A673 (cell line): ENCODE measurements at regions not wholly inside any gene's neighbourhood (a gene's known extent, or its start where the extent isn't known, plus 50 kb on each side); places are given as distances from the start of the nearest gene placed in this dataset.

Experiments
- CTCF ChIP-seq: fragments of 300-800, 200-600 bp; sonication (generic); conservative IDR thresholded peaks from 2 replicates; pipeline ENCODE4 v1.5.1; 2017; ENCODE audit warnings: low read depth, mild to moderate bottlenecking, antibody characterized with exemption, low read length, moderate library complexity, mixed read lengths
- EZH2 ChIP-seq: fragments of 200-600 bp; sonication (generic); IDR thresholded peaks from 2 replicates; pipeline ENCODE4 v1.6.1; 2017; ENCODE audit warnings: borderline replicate concordance, low read depth, mild to moderate bottlenecking, mixed read lengths, antibody characterized with exemption, low read length; ENCODE audit not compliant: poor library complexity, severe bottlenecking

- no peak for TF ChIP-seq CTCF
- no peak for TF ChIP-seq EZH2
Measured at GRCh38 chr21:18148401-18148800, 96.2 kb upstream of the CHODL start.
